GM18870 (cell line): ENCODE measurements at regions not wholly inside any gene's neighbourhood (a gene's known extent, or its start where the extent isn't known, plus 50 kb on each side); places are given as distances from the start of the nearest gene placed in this dataset.
"Not testable (repeated sequence)": the region's sequence is repeated elsewhere in the genome, so short reads cannot be mapped to it uniquely, and the experiment has no call there.

Experiments used
- ATAC-seq: cut with Tn5 transposase; IDR thresholded peaks from one replicate; pipeline ENCODE4 v1.9.1; 2021; ENCODE audit warnings: moderate library complexity; ENCODE audit not compliant: unreplicated experiment

DNA sequence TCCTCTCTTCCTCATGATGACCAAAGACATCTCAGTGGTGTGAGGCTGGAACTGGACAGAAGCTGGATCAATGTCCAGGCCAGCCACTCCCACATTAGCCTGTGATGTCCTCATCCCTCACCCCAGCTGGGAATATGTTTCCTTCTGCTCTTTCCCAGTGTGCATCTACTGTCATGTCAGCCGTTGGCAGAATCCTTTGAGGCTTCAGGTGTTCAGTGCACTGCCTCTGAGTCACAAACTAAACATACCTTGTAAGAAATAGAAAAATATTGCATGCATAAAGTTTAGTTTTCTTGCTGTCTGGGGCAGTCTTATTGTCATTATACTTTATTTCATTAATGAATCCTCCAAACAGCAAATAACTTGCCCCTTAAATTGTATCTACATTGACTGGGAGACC is 161.6 kb upstream of the RASGRP1 start:
- no peak for ATAC-seq

DNA sequence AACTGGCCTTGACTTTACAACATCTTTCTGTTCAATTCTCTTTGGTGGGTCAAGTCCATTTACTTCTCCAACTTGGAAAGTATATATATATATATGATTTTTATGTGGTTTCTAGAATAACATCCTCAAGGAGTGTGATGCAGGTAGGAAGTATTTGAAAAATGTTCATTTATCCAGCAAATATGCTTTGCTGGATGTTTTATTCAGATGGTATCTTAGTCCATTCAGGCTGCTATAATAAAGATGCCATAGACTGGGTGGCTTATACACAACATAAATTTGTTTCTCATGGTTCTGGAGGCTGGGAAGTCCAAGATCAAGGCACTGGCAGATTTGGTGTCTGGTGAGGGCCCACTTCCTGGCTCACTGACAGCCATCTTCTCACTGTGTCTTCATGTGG is 168.7 kb upstream of the RASGRP1 start:
- ATAC-seq = no peak

DNA sequence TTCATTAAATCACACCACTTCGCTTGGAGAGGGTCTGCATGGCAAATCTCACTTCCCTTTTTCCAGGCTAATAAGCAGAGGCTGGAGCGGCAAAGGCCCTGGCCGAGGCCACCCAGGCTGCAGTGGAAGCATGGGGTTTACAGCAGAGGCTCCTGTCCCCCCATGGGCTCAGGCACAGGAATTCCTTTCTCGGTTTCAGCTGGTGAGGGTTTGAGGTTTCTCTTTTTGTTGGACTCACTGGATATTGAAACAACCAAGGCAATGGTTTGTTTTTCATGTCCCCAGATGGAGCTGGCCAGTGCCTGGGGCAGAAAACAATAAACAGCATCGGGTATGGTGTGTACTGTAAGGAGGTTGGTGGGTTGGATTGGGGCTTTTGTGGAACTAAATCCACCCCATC is 175.6 kb upstream of the RASGRP1 start:
- no peak for ATAC-seq

DNA sequence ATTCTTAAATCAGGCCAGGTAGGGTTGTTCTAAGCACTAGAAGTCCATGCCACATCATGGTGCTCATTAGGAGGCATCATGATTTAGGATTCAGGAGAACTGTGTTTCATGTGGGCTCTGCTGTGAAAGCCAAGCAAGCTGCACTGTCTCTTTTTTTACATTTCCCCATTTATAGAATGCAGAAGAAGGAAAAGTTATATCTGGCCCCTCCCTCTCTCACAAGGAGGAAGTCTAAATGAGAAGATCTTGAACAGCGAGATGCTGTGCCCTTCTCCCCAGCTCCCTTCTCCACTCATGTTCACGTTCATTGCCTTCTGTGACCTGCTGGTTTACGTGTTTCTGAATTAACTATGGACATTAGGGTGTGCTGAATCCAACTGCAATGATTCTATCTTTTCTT is 178.5 kb upstream of the RASGRP1 start:
- no peak for ATAC-seq

DNA sequence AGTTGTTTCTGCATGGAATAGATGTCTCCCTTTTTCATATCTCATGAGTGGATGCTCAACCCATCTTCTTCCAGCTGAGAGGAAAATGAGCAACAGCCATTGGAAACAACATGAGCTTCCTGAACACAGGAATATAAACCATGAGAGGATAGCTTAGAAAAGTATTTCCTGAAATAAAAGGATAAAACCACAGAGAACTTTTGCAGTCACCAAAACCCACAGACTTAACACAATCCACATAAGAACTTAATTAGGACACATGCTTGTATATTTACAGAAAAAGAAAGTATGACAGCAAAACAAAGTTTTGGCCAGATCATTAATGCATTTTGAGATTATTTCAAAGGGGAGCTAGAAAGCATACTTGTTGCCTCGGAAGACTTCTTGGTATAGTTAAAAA is 180.5 kb upstream of the RASGRP1 start:
- no peak for ATAC-seq

DNA sequence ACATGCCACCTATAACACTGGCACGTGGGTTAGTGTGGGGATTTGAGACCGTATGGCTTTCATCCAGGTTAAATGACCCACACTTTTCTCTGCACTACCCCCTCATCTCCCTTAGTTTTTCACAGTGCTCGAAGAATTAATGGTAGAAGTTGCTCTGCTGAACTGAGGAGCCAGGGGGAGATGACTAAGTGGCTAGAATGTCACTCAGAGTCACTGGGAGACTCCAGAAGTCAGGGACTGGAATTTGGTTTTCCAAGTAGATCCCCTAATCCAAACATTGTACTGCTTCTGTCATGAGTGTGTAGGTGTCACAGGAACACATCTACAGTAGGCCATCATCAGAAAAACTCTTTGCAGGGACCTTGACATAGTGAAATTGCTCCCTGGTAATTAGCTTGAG is 181.0 kb upstream of the RASGRP1 start:
- no peak for ATAC-seq

DNA sequence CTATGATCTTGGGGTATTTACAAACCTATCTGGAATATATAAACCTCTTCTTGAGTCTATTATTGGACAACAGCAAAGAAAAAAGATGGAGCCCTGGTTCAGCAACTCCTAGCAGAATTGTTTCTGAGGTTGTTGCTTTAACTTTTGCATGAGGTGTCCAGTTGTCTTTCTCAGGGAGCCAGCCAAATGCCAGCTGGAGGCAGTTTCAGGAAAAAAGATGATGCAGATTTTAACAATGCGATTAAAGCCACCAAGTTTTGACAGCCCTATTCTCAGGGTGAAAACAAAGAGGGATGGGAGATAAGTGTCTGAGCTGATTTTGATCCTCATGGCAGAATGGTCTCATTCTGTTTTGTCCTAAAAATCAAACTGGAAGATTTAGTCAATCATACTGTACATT is 181.6 kb upstream of the RASGRP1 start:
- ATAC-seq = no peak

DNA sequence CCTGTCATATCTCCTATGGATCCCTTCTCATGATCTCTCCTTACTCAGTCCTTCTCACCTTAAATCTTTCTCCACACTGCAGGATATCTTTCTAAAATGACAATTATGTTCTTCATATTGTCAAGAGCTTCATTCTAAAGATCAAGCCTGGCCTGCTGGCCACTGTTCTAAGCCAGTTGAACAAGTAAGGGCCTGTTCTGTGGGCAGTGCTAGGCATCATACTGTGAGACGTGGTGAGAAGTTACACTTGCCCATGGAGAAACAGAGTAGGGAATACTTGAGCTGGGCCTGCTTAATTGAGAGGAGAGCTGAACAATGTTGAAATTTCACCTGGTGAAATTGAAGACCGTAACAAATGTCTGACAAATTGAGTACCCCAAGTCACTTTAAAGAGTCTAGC is 184.1 kb upstream of the RASGRP1 start:
- ATAC-seq = no peak

DNA sequence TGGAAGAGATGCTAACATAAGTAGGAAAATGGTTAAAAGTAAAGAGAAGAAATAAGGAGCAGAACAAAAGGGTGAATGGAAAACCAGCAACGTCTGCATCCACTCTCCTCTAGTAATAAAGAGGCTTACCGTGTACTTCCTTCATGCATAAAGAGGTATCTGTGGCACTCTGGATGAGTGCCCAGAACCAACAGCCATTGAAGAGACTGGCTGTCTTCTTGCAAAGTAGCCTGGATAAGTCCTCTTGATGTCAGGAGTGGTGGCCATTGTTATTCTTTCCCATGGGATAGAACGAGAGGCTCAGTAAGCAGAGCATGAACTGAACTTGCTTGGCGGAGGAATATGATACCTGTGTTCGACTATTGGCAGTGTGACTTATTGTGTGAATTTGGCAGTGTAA is 186.2 kb upstream of the RASGRP1 start:
- no peak for ATAC-seq

DNA sequence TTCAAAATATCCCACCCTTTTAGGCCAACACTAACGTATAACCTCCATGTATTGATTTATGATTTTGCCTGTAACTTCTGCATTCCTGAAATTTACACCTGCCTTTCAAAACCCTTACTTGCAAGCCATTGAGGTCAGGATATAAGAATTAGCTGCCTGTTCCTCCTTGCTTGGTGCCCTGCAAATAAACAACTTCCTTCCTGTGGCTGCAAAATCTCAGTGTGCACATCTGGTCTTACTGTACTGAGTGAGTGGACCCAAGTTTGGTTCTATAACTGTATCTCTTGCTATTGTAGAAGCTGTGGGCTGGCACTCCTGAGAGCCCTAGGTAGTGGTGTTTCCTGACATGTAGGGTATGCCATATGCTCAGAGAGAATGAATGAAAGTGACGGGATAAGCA is 191.1 kb upstream of the RASGRP1 start:
- ATAC-seq = no peak

DNA sequence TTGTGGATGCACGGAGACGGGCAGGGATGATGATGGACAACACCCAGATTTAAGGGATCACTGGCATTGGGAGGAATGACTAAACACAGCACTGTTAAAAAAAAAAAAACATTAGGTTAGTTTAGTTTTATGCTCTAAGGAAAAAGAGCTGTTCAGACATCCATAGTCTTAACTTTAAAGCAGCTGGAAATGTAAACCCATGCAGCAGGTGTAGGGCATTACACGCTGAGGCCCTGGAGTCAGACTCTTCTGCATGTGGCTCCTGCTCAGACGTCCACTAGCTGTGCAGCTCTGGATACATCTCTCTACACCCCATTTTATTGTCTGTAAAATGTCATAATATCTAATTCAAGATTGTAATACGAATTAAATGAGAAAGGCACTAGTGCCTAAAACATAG is 191.8 kb upstream of the RASGRP1 start:
- ATAC-seq = no peak

DNA sequence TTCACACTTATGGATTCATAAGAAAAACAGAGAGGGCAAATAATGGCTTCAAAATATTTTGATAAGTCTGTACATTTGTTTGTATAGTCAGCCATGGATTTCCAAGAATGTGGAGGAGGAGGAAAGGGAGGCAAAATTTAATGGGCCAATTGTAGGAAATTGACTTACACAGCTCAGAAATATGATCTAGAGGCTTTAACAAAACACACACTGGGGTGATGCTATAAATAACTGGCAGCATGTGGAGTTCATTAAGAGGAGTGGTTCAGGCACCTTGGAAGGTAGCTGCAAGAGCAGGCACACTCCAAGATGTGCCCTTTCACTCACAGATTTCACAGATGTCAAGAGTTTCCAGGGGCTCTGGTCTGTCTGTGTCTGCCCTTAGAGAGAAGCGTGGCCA is 193.4 kb upstream of the RASGRP1 start:
- ATAC-seq = no peak

DNA sequence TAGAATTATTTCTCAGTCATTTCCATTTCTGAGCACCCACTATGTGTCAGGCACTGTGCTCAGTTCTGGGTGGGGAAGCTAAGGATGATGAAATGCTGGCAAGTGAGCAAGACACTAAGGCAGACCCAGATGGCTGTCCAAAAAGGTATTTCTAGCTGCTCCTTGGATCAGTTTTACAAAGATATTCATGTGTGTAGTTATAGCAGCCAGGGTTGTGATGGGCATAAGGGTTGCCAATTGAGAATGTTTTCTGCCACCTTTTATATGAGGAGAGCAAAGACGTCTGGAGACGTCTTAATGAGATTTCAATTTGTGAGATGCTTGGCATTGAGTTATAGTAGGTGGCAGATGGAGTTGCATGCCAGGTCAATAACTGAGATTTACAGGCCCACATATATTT is 197.1 kb upstream of the RASGRP1 start:
- ATAC-seq = no peak

DNA sequence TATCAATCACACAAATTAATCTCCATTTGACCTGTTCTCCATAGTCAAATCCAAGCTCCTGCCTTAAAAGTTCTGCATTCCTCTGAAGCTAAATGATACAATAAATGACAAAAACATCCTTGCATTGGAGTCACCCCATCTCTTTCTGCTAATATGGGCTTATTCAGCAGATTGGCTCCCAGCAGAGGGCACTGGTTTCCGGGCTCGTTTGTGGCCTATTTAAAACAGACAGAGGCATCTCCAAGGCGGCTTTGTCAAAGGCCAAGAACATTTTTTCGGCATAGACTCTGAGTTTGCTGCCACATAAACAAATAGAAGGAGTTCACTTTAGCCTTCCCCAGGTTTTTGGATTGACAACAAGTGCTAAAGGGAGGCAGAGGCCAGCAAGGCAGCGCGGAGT is 204.4 kb upstream of the RASGRP1 start:
- no peak for ATAC-seq

DNA sequence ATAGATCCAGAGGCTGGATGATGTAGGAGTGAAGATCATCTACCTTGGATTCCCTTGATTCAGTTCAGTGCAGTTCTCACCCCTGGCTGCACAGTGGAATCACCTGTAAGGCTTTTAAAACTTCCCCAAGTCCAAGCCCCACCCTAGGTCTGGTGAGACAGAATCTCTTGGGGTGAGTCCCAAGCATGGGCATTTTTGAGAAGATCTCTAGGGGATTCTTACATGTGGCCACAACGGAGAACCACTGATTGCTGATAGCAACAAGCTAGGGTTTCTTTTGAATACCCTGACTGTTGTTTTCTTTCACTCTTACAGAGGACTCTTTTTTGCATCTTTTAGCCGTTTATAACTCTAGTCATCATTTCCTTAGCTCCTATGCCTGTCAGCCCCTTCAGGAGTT is 204.9 kb upstream of the RASGRP1 start:
- ATAC-seq = no peak

DNA sequence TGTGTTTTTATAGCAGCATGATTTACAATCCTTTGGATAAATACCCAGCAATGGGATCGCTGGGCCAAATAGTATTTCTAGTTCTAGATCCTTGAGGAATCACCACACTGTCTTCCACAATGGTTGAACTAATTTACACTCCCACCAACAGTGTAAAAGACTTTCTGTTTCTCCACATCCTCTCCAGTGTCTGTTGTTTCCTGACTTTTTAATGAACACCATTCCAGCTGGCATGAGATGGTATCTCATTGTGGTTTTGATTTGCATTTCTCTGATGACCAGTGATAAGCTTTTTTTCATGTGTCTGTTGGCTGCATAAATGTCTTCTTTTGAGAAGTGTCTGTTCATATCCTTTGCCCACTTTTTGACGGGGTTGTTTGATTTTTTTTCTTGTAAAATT is 209.5 kb upstream of the RASGRP1 start:
- ATAC-seq = not testable (repeated sequence)

DNA sequence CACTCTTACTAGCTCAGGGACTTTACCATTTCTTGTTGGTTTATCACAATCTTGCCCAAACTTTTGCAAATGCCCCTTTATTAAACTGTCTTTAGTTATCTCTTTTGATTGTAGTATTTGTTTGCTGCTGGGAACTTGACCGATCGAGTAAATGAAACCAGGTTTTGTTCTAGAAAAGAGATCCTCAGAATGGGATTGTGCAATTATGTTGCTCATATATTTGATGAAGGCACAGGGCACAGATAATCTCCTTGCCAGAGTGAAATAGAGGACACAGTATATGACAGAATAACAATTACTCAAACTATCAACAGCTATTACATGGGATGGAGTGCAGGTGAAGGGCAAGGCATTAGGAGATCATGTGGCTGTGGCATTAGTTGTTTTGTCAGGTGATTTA is 216.6 kb upstream of the RASGRP1 start:
- ATAC-seq = no peak

DNA sequence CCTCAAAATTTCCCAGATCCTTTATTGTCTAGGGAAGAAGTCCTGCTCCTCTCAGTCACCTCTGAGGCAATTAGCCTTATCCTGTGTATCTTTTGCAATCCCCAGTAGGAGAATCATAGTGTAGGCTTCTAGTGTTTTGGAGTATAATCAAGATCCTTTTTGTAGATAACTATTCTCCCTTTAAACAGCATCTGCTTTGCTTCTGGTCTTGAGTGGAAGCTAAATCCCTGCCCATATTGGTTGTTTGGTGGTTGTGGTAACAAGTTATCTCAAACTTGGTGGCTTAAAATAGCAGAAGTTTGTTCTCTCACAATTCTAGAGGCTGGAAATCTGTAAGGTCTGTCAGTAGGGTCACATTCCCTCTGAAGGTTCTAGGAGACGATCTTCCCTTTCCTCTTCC is 217.5 kb upstream of the RASGRP1 start:
- ATAC-seq = no peak

DNA sequence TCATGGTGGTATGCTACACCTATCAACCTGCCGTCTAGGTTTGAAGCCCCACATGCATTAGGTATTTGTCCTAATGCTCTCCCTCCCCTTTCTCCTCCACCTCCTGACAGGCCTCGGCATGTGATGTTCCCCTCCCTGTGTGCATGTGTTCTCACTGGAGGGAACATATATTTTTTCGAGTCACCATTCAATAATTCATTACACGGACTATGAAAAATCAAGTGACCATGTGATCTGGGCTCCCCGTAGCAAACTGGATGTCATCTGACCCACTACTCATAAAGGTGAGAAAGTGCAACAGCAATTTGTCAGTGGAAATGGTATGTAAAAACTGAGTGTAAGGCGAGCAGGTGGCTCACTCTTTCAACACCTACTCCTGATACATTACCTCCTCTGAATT is 224.3 kb upstream of the RASGRP1 start:
- no peak for ATAC-seq

DNA sequence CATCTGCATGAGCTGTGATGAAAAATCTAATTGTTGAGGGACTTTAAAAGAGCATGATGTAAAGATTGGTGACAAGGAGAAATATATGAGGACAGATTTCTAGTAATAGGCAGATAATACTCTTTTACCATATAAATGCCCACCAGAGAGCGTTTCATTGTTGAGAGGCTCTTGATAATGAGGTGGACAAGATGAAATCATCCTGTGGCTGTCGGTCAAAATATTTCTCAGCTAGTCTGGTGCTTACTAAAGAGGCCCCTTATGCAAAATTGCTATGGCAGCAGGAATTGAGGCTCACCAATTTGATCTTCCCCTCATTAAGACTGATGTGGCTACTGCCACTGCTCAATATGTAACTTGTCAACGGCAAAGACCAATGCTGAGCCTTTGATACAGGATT is 225.0 kb upstream of the RASGRP1 start:
- ATAC-seq = no peak

DNA sequence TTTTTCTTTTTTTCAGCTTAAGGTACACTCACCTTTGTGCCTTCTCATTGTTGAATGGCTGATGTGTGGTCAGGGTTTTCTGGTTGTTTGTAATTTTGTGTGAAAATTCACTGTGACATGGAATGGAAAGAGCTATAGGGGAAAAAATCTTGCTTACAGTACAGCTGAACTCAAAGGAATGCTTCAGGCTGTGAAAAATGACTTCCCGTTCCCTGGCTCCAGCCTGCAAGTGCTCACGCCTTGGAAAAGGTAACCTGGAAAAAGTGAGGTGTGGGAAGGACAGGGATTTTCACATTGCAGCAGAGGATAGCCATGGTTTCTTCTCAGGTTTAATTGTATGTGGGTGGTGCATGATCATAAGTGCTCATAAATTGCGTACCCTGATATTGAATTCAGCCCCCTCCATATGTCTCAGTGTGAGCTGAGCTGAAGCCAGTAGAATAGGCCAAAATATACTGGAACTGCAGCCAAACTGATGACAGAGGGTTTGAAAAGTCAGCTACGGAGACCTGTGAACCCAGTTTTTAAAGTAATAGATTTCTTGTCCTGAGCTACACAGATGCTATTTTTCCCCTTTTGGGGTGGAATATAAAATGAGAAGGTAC is 228.7 kb upstream of the RASGRP1 start:
- ATAC-seq = no peak

DNA sequence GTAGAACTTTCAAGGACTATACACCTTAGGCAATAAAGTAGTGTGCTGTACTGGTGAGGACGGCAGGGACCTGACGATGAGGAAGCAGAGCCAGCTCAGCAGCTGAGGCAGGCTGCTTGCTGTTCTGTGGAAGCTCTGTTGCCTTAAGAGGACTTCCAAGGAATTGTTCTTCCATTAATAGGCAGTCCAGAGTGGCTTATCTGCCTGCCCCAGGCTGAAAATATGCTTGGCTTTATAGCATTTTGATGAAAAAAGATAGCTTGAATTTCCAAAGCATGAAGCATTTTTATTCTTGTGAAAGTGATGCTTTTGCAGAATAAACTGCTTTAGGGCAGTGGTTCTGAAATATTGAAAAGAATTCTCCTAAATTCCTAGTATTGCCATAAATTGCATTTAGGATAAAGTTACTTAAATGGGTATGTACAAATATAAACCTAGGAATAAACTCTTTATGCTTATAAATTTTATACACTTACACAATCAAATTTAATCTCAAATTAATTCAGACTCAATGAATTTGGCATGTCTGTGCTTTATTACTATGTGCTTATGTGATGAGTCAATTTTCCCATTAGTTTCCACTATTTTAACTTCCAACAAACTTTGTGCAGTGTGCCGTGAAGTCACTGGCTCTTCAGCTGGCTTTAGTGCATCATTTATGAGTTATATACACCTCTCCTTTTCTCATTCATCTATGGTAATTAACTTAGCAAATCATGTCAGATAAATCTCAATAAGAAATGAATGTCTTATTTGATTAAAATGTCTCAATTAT is 231.0 kb upstream of the RASGRP1 start:
- ATAC-seq = no peak

DNA sequence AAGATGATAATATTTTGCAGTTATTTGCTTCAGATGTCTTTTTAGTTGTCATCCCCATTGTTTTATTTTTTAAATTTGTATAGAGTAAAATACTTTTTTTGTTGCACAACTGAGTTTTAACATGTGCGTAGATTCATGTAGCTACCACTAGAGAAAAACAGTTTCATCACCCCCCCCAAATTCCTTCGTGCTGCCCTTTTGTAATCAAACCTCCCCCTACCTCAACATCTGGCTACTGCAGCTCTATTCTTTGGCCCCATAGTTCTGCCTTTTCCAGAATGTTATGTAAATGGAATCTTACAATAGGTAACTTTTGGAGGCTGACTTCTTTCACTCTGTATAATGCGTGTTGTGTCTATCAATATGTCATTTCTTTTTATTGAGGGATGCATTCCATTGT is 232.0 kb upstream of the RASGRP1 start:
- no peak for ATAC-seq
